ENCODE measurements at regions not wholly inside any gene's neighbourhood (a gene's known extent, or its start where the extent isn't known, plus 50 kb on each side); places are given as distances from the start of the nearest gene placed in this dataset.

DNA sequence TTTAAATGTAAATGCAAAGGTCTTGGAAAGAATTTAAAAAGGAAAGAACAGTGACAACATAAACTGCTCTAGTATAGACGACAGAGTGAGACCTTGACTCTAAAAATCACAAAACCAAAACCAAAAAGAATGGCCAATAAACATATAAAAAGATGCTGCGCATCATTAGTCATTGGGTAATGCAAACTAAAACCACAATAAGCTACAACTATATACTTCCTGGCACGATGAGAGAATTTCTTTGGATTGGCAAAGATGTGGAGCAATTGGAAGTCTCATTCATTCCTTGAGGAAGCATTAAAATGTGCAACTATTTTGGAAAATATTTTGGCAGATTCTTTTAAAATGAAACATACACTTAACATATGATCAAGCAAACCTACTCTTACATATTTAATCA lies 98.7 kb upstream of the ZPLD1 start:
- DNase-seq (ENCODE audit: extremely low read depth, low read depth) = no peak
- TF ChIP-seq, protein P1, sequence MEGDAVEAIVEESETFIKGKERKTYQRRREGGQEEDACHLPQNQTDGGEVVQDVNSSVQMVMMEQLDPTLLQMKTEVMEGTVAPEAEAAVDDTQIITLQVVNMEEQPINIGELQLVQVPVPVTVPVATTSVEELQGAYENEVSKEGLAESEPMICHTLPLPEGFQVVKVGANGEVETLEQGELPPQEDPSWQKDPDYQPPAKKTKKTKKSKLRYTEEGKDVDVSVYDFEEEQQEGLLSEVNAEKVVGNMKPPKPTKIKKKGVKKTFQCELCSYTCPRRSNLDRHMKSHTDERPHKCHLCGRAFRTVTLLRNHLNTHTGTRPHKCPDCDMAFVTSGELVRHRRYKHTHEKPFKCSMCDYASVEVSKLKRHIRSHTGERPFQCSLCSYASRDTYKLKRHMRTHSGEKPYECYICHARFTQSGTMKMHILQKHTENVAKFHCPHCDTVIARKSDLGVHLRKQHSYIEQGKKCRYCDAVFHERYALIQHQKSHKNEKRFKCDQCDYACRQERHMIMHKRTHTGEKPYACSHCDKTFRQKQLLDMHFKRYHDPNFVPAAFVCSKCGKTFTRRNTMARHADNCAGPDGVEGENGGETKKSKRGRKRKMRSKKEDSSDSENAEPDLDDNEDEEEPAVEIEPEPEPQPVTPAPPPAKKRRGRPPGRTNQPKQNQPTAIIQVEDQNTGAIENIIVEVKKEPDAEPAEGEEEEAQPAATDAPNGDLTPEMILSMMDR (IDR thresholded peaks at IDR 0.05; ENCODE audit: low read depth, low read length, missing control alignments) = no peak
- H3K4me3 ChIP-seq (replicated peaks; ENCODE audit: low read depth, low read length) = no peak overlapping the region

DNA sequence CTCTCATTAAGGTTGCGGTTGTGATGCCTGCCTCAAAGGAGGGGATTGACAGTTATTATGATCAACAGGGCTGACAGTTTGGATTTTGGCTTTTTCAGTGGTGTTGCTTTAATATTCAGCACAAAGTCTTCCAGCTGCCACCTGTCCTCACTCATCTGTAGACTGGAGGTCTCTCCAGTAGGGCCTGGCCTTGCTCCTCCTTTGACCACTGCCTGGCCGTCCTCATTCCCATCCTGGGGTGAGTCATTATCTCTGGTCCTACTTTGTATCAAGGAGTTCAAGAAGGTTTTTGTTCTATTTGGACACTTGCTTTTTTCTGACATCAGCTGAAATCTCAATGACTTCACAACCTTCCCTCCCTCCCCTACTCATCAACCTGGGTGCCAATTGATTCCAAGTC lies 95.1 kb upstream of the ZPLD1 start:
- TF ChIP-seq, protein P1 (IDR thresholded peaks at IDR 0.05; ENCODE audit: low read depth, low read length, missing control alignments) = no peak
- no peak overlapping the region for H3K4me3 ChIP-seq (replicated peaks; ENCODE audit: low read depth, low read length)
- no peak for DNase-seq (ENCODE audit: extremely low read depth, low read depth)

DNA sequence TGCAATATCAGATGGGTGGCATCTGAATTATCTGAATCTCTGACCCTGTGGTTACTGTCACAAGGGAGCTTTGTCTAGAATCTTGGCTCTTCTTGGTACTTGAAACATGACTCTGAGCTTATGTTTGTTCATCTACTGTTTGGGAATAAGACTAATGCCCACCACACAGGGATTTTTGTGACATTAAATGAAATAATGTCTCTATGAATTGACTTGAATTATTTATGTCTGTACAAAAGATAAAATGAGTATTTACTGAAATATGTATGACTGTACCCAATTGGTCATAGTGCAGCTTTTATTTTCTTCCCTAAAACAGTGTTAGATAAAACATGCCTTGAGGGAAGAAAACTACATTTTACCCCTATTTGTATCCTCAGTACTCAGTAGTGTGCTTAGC lies 87.9 kb upstream of the ZPLD1 start:
- no peak overlapping the region for H3K4me3 ChIP-seq (replicated peaks; ENCODE audit: low read depth, low read length)
- no peak for DNase-seq (ENCODE audit: extremely low read depth, low read depth)
- TF ChIP-seq, protein P1 (IDR thresholded peaks at IDR 0.05; ENCODE audit: low read depth, low read length, missing control alignments) = no peak

DNA sequence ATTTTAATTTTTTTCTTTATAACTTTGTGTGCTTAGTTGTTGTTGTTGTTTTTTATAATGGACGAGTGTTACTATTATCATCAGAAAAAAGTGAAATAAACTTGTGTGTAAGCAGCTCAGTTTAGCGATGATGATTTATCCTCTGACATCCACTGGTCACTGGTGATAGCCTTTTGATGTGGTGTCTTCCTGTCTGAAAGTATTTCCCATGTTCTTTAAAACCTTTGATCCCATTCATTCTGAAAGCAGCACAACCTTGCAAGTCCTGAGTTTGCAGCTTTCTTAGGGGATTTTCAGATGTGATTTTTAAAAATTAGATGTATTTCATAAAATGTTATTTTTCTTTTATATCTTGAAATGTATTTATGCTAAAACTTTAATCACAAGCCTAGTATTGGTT lies 85.9 kb upstream of the ZPLD1 start:
- TF ChIP-seq, protein P1 (IDR thresholded peaks at IDR 0.05; ENCODE audit: low read depth, low read length, missing control alignments) = no peak
- no peak for DNase-seq (ENCODE audit: extremely low read depth, low read depth)

DNA sequence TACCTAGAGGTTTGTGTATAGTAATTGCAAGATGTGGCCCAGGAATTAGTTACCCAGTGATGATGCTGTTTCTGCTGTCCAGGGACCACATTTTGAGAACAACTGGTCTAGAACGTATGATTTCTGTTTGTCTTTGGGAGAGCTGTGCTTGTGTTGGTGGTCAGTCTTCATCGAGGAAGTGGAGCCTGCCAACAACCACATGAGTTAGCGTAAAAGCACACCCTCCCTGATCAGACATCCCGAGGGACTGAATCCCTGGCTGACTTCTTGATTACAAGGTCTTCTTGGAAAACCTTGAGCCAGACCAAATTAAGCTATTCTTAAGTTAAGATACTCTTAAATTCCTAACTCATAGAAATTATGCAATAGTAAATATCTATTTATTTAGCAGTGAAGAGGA lies 81.7 kb upstream of the ZPLD1 start:
- DNase-seq (ENCODE audit: extremely low read depth, low read depth) = no peak
- TF ChIP-seq, protein P1 (IDR thresholded peaks at IDR 0.05; ENCODE audit: low read depth, low read length, missing control alignments) = no peak
- no peak overlapping the region for H3K4me3 ChIP-seq (replicated peaks; ENCODE audit: low read depth, low read length)

More for the DNA sequence above, 85.9 kb upstream of the ZPLD1 start:
- H3K4me3 ChIP-seq (replicated peaks; ENCODE audit: low read depth, low read length) = no peak overlapping the region

DNA sequence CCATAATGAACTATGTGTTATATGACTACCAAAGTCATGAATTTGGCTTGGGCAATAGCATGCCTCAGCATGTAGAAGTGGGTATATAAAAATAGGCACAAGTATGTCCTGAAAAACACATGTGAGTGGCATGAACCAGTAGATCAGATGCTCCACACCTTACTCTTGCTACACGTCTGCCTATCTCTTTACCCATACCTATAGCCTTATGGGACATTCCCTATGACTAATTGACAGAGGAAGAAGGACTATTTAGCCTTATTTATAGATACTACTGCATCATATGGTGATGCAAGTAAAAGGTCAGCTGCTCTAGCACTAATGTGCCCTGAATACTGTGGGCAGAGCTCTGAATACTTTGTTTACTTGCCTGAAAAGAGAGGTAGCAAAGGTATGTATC lies 81.0 kb upstream of the ZPLD1 start:
- no peak overlapping the region for H3K4me3 ChIP-seq (replicated peaks; ENCODE audit: low read depth, low read length)
- no peak for DNase-seq (ENCODE audit: extremely low read depth, low read depth)
- TF ChIP-seq, protein P1 (IDR thresholded peaks at IDR 0.05; ENCODE audit: low read depth, low read length, missing control alignments) = no peak

DNA sequence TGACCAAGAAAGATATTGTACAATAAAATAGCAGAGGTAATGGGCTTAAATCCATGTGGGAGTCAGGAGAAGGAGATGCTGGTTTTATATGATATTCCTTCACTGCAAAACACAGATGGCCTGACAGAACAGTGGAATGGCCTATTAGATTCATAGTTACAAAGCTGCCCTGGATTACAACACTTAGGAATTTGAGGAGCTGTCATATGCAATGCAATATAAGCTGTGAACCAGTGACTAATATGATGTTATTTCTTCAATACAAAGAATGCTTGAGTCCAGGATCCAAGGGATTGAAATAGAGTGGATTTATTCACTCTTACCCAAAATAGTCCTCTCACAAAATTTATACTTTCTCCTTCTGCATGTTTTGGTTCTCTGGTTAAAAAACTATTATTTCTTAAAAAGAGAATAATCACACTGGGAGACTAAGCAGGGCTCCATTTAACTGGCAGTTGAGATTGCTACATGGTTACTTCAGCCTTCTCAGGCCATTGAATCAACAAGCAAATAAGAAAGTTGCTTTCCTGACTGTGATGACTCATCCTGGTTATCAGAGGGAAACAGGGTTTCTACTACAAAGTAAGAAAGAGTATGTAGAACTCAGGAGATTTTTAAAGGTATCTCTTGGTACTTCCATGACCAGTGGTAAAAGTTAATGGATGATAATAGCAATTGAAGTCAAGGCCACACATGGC lies 79.8 kb upstream of the ZPLD1 start:
- no peak for DNase-seq (ENCODE audit: extremely low read depth, low read depth)
- no peak overlapping the region for H3K4me3 ChIP-seq (replicated peaks; ENCODE audit: low read depth, low read length)
- TF ChIP-seq, protein P1 (IDR thresholded peaks at IDR 0.05; ENCODE audit: low read depth, low read length, missing control alignments) = no peak

Data from HFF-Myc (cell line).